Small intestine (tissue), 7 donors: ENCODE measurements at regions not wholly inside any gene's neighbourhood (a gene's known extent, or its start where the extent isn't known, plus 50 kb on each side); places are given as distances from the start of the nearest gene placed in this dataset.

Source experiments
- DNase-seq, 2 donors: peaks; one replicate each; pipeline versions ENCODE4 v3.0.0 to v3.0.0-alpha.2; 2013
- FAIRE-seq: peaks from 2 replicates; lab custom pipeline; 2012; peaks lifted over from hg19 to GRCh38; lab: Jason Lieb, UNC
- H3K27ac ChIP-seq, 3 donors: one replicate each; pipeline ENCODE4 v1.5.1; 2013; ENCODE audit warnings: low read length in 2 of 3, mild to moderate bottlenecking in 2 of 3, control low read depth in 1 of 3, inconsistent platforms in 1 of 3, low read depth in 1 of 3, moderate library complexity in 1 of 3
- H3K27me3 ChIP-seq, 3 donors: one replicate each; pipeline ENCODE4 v1.6.1; 2013; ENCODE audit warnings: low read length in 3 of 3, inconsistent platforms in 1 of 3; ENCODE audit not compliant: control insufficient read depth in 3 of 3, insufficient read depth in 3 of 3
- H3K36me3 ChIP-seq, 3 donors: one replicate each; pipeline ENCODE4 v1.6.1; 2013; ENCODE audit warnings: low read length in 3 of 3, inconsistent platforms in 1 of 3, low read depth in 1 of 3, mild to moderate bottlenecking in 1 of 3, moderate library complexity in 1 of 3; ENCODE audit not compliant: control insufficient read depth in 3 of 3, insufficient read depth in 2 of 3
- H3K4me1 ChIP-seq, 3 donors: one replicate each; pipeline ENCODE4 v1.6.1; 2013; ENCODE audit warnings: low read length in 2 of 3, inconsistent platforms in 1 of 3, low read depth in 1 of 3, mild to moderate bottlenecking in 1 of 3, moderate library complexity in 1 of 3; ENCODE audit not compliant: control insufficient read depth in 3 of 3, insufficient read depth in 2 of 3
- H3K4me3 ChIP-seq, 3 donors: one replicate each; pipeline ENCODE4 v1.5.1; 2013; ENCODE audit warnings: low read length in 3 of 3, control low read depth in 1 of 3, inconsistent platforms in 1 of 3, low read depth in 1 of 3, mild to moderate bottlenecking in 1 of 3, moderate library complexity in 1 of 3
- H3K9me3 ChIP-seq, 2 donors: one replicate each; pipeline ENCODE4 v1.6.1; 2013; ENCODE audit warnings: low read depth in 1 of 2, low read length in 1 of 2; ENCODE audit not compliant: control insufficient read depth in 2 of 2, insufficient read depth in 1 of 2
- WGBS, 3 donors: extraction: QIAGEN DNeasy Blood & Tissue Kit; methylation state at CpG; one replicate each; pipeline ENCODE4 v1.1.7; 2013; 5-methylcytosine and 5-hydroxymethylcytosine counted together
- donor health status: healthy with polysubstance abuse.
- donor health status: control.
- donor health status: control.
- donor health status: Bipolar disorder and iron deficiency.
- donor health status: healthy.

- no peak overlapping the region for H3K4me3 ChIP-seq
- H3K27me3 ChIP-seq: no peaks in the 10 kb centered on the region
- FAIRE-seq (no peak), DNase-seq (peak in 1 of 2 donors; percentile 37)
- no peak overlapping the region for H3K27ac ChIP-seq
- 75 to 82% (median 77%) methylated on average over 9 of the region's 9 CpGs for WGBS, 3 donors
- peaks cover 0 to 24% (median 6%) of the 10 kb centered on the region in 3 donors for H3K4me1 ChIP-seq
- no peaks in the 10 kb centered on the region for H3K9me3 ChIP-seq
- H3K36me3 ChIP-seq: no peaks in the 10 kb centered on the region
Measured at GRCh38 chr10:25076506-25077177, 60.2 kb downstream of the THNSL1 start.

GRCh38 chr10:25078658-25079431, 62.4 kb downstream of the THNSL1 start:
- FAIRE-seq: peak; percentile 65
- Histone ChIP-seq H3K9me3 (no peaks in the 10 kb centered on the region), H3K27ac (peak overlapping the region; percentile 80 to 84 (median 82)), H3K4me3 (no peak overlapping the region), H3K27me3 (no peaks in the 10 kb centered on the region), H3K4me1 (peaks cover 0 to 24% (median 6%) of the 10 kb centered on the region in 3 donors), H3K36me3 (no peaks in the 10 kb centered on the region)
- DNase-seq: peak; percentile 89 to 93
- 8 to 47% (median 19%) methylated on average over 7 of the region's 7 CpGs for WGBS, 3 donors

- H3K4me1 ChIP-seq: peaks cover 0 to 24% (median 6%) of the 10 kb centered on the region in 3 donors
- no peak overlapping the region for H3K4me3 ChIP-seq
- FAIRE-seq (no peak), DNase-seq (peak; percentile 95)
- no peaks in the 10 kb centered on the region for H3K36me3 ChIP-seq
- H3K9me3 ChIP-seq: no peaks in the 10 kb centered on the region
- H3K27me3 ChIP-seq: no peaks in the 10 kb centered on the region
- peak overlapping the region in 2 of 3 donors; percentile 78 to 80 for H3K27ac ChIP-seq
- 3 to 7% (median 7%) methylated on average over 9 of the region's 9 CpGs for WGBS, 3 donors
Measured at GRCh38 chr10:25080880-25081581, 64.6 kb downstream of the THNSL1 start.

- Histone ChIP-seq H3K4me1 (peaks cover 0 to 19% (median 6%) of the 10 kb centered on the region in 3 donors), H3K36me3 (no peaks in the 10 kb centered on the region), H3K9me3 (no peaks in the 10 kb centered on the region), H3K27ac (no peak overlapping the region), H3K4me3 (no peak overlapping the region), H3K27me3 (no peaks in the 10 kb centered on the region)
- no peak for DNase-seq
- no peak for FAIRE-seq
- WGBS, 3 donors: 70 to 86% (median 78%) methylated on average over 8 of the region's 8 CpGs
Measured at GRCh38 chr10:25082276-25083204, 66.1 kb downstream of the THNSL1 start.

- no peaks in the 10 kb centered on the region for H3K9me3 ChIP-seq
- 92 to 93% (median 93%) methylated on average over 11 of the region's 11 CpGs for WGBS, 3 donors
- FAIRE-seq (no peak), DNase-seq (no peak)
- no peak overlapping the region for H3K27ac ChIP-seq
- no peak overlapping the region for H3K4me3 ChIP-seq
- no peaks in the 10 kb centered on the region for H3K27me3 ChIP-seq
- no peaks in the 10 kb centered on the region for H3K36me3 ChIP-seq
- H3K4me1 ChIP-seq: peaks cover 0 to 15% (median 6%) of the 10 kb centered on the region in 3 donors
Measured at GRCh38 chr10:25083546-25084111, 67.2 kb downstream of the THNSL1 start.

- no peak for FAIRE-seq
- Histone ChIP-seq H3K9me3 (no peaks in the 10 kb centered on the region), H3K4me1 (peaks cover 0 to 11% (median 6%) of the 10 kb centered on the region in 3 donors), H3K4me3 (no peak overlapping the region), H3K36me3 (no peaks in the 10 kb centered on the region), H3K27ac (no peak overlapping the region), H3K27me3 (no peaks in the 10 kb centered on the region)
- 90 to 96% (median 90%) methylated on average over 3 of the region's 3 CpGs for WGBS, 3 donors
- DNase-seq: no peak
Measured at GRCh38 chr10:25084447-25084846, 68.0 kb downstream of the THNSL1 start.

GRCh38 chr10:25094590-25094989, 78.2 kb downstream of the THNSL1 start:
- DNase-seq (no peak), FAIRE-seq (no peak)
- H3K27me3 ChIP-seq: no peaks in the 10 kb centered on the region
- H3K4me1 ChIP-seq: no peaks in the 10 kb centered on the region
- no peak overlapping the region for H3K27ac ChIP-seq
- H3K9me3 ChIP-seq: peaks cover 0 to 11% of the 10 kb centered on the region in 2 donors
- H3K4me3 ChIP-seq: no peak overlapping the region
- H3K36me3 ChIP-seq: no peaks in the 10 kb centered on the region
